DOHH2 (cell line): ENCODE measurements at regions not wholly inside any gene's neighbourhood (a gene's known extent, or its start where the extent isn't known, plus 50 kb on each side); places are given as distances from the start of the nearest gene placed in this dataset.

Source experiments
- CTCF ChIP-seq: fragments of 200-600 bp; sonication (generic); IDR thresholded peaks from one replicate; pipeline ENCODE4 v1.5.1; 2014; ENCODE audit warnings: antibody characterized with exemption, mild to moderate bottlenecking, low read depth, low read length; ENCODE audit not compliant: poor library complexity, severe bottlenecking
- EZH2phosphoT487 ChIP-seq: fragments of 200-600 bp; sonication (generic); IDR thresholded peaks from 2 replicates; pipeline ENCODE4 v1.6.1; 2017; ENCODE audit warnings: borderline replicate concordance, mild to moderate bottlenecking, antibody characterized with exemption, low read length, moderate library complexity, mixed read lengths

- TF ChIP-seq CTCF (no peak), EZH2phosphoT487 (no peak)
These were observed 328.4 kb upstream of the RBMS1 start for GRCh38 chr2:160822006-160822405.
